D721Med (cell line): ENCODE measurements at regions not wholly inside any gene's neighbourhood (a gene's known extent, or its start where the extent isn't known, plus 50 kb on each side); places are given as distances from the start of the nearest gene placed in this dataset.

Source experiments
- DNase-seq: peaks from one replicate; pipeline ENCODE4 v3.0.0; 2011; ENCODE audit warnings: low spot score; ENCODE audit not compliant: insufficient read length
- FAIRE-seq: peaks from 2 replicates; lab custom pipeline; 2011; peaks lifted over from hg19 to GRCh38; lab: Jason Lieb, UNC
- CTCF ChIP-seq: IDR thresholded peaks from 2 replicates; pipeline ENCODE4 v1.5.1; 2012; ENCODE audit warnings: mild to moderate bottlenecking, control low read depth; ENCODE audit not compliant: insufficient read depth; ENCODE audit errors: missing control alignments

DNA sequence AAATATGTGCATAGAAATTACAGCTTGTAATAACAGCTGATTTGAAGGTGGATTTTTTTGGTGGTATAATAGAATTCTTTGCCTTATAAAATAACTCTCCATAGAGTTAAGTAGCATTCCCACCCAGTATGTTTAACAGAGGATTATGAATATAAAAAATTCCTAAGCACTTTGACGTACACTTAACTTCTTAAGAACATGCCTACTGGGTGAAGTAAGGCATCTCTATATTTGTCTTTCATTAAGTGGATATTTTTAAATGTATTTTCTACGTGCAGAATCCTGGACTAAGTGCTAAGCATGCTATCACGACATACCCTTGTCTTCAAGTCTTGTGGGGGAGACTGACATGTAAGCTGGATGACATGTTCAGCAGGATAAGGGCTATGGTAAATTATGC is 217.7 kb upstream of the BMPER start:
- no peak for TF ChIP-seq CTCF
- FAIRE-seq (no peak), DNase-seq (no peak)

DNA sequence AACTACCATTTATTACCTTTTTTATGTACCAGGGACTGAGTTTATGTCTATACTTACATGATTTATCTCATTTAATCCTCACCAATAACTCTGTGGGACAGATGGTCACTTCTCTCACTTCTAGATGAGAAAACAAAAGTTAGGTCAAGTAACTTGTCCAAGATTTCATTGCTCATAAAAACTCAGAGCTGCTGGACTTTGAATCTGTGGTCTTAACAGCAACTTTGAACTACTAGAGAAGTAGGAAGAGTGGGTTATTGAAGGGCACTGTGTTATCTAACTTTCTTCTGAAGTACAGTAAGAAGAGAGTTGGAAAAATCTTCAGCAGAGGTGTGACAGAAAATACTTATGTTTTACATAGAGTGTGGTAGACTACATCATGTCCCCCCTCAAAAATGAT is 214.2 kb upstream of the BMPER start:
- FAIRE-seq (no peak), DNase-seq (no peak)
- TF ChIP-seq CTCF = no peak

- DNase-seq = no peak
- FAIRE-seq = no peak
Measured at GRCh38 chr7:33692956-33693355, 212.4 kb upstream of the BMPER start.

GRCh38 chr7:33694006-33694405 is 211.3 kb upstream of the BMPER start:
- DNase-seq (no peak), FAIRE-seq (no peak)
- TF ChIP-seq CTCF = no peak

More at GRCh38 chr7:33692956-33693355, 212.4 kb upstream of the BMPER start:
- TF ChIP-seq CTCF = no peak

- FAIRE-seq = no peak
- no peak for DNase-seq
- TF ChIP-seq CTCF = no peak
Measured at GRCh38 chr7:33697616-33698015, 207.7 kb upstream of the BMPER start.

DNA sequence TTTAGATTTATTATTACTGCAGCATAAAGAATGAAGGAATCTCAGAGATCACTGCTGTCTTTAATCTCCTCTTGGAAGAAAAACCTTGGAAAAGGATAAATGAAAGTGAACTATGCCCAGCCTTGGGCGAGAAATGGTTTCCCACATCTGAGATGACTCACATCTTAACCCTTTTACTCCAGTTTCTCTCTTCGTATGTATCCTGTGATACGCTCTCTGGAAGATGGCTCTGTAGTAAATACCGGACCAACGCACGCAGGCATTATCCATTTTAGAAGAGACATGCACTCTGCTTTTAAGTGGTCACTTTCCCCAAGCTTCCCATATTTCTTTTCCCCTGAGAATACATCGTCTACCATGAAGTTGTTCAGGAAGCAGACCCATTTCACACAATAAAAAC is 207.3 kb upstream of the BMPER start:
- TF ChIP-seq CTCF = no peak
- no peak for DNase-seq
- FAIRE-seq = no peak

GRCh38 chr7:33698692-33699128 is 206.6 kb upstream of the BMPER start:
- TF ChIP-seq CTCF = no peak
- DNase-seq = no peak

More at GRCh38 chr7:33698692-33699128, 206.6 kb upstream of the BMPER start:
- FAIRE-seq = no peak
